ENCODE measurements at regions not wholly inside any gene's neighbourhood (a gene's known extent, or its start where the extent isn't known, plus 50 kb on each side); places are given as distances from the start of the nearest gene placed in this dataset.

- no peak for TF ChIP-seq CTCF (IDR thresholded peaks at IDR 0.05)
- no peak for TF ChIP-seq POLR2A (IDR thresholded peaks at IDR 0.05)
Observed at GRCh38 chr18:59990121-59990823, 90.5 kb downstream of the PMAIP1 start.

Data from heart left ventricle (tissue), 13 donors.